Activated CD4-positive, alpha-beta memory T cell treated with anti-CD3 and anti-CD28 coated beads for 36 hours (primary cell): ENCODE measurements at regions not wholly inside any gene's neighbourhood (a gene's known extent, or its start where the extent isn't known, plus 50 kb on each side); places are given as distances from the start of the nearest gene placed in this dataset.
A peak's percentile ranks its signal among the peaks of the same experiment; 100 is the strongest.

ENCODE experiments used
- CTCF ChIA-PET: fragments of 350-600 bp; sonication (Branson Sonifier 250); formaldehyde crosslinking; loops from one replicate; lab custom pipeline; 2021; ENCODE audit warnings: antibody characterized with exemption, inconsistent platforms; lab: Charles Lee
- POLR2A ChIA-PET: fragments of 350-600 bp; sonication (Branson Sonifier 250); formaldehyde crosslinking; loops from one replicate; lab custom pipeline; 2021; ENCODE audit warnings: antibody characterized with exemption; lab: Charles Lee
- DNase-seq: peaks from one replicate; pipeline ENCODE4 v3.0.0-alpha.2; 2020
- H3K27ac Mint-ChIP-seq: one replicate; pipeline ENCODE4 v1.8.0; 2021; ENCODE audit warnings: mixed read lengths
- H3K27me3 Mint-ChIP-seq: one replicate; pipeline ENCODE4 v1.8.0; 2021; ENCODE audit warnings: mixed read lengths
- H3K36me3 Mint-ChIP-seq: one replicate; pipeline ENCODE4 v1.8.0; 2021; ENCODE audit warnings: mixed read lengths
- H3K4me1 Mint-ChIP-seq: one replicate; pipeline ENCODE4 v1.8.0; 2021; ENCODE audit warnings: low read depth, mixed read lengths
- H3K4me3 Mint-ChIP-seq: one replicate; pipeline ENCODE4 v1.8.0; 2021; ENCODE audit warnings: mild to moderate bottlenecking, mixed read lengths
- H3K9me3 Mint-ChIP-seq: one replicate; pipeline ENCODE4 v1.8.0; 2021; ENCODE audit warnings: mixed read lengths
- intact Hi-C: fragments of 100-400 bp; cut with micrococcal nuclease; formaldehyde crosslinking; loops from one replicate; pipeline ENCODE4 v1.15.1; 2023

GRCh38 chr16:80317599-80318037, 223.2 kb upstream of the DYNLRB2 start:
- Mint-ChIP-seq H3K9me3 (no peaks in the 10 kb centered on the region), H3K4me1 (no peaks in the 10 kb centered on the region), H3K27me3 (peaks cover 27% of the 10 kb centered on the region), H3K4me3 (no peak overlapping the region), H3K36me3 (no peaks in the 10 kb centered on the region), H3K27ac (no peak overlapping the region)
- POLR2A ChIA-PET: no interaction called here
- DNase-seq: peak; percentile 10
- intact Hi-C loops: no loop called here
- CTCF ChIA-PET: interaction anchor here (0.5 kb wide), 1 partner anchor 772 kb away, joined by 3 read pairs; no protein-coding TSS in a partner anchor

GRCh38 chr16:80317116-80317515, 223.7 kb upstream of the DYNLRB2 start:
- Mint-ChIP-seq H3K4me1 (no peaks in the 10 kb centered on the region), H3K9me3 (no peaks in the 10 kb centered on the region), H3K27ac (no peak overlapping the region), H3K4me3 (no peak overlapping the region), H3K27me3 (peaks cover 28% of the 10 kb centered on the region), H3K36me3 (no peaks in the 10 kb centered on the region)
- CTCF ChIA-PET: no interaction called here
- DNase-seq: no peak
- intact Hi-C loops: no loop called here
- POLR2A ChIA-PET: no interaction called here

- no peaks in the 10 kb centered on the region for H3K4me1 Mint-ChIP-seq
- H3K4me3 Mint-ChIP-seq: no peak overlapping the region
- H3K36me3 Mint-ChIP-seq: no peaks in the 10 kb centered on the region
- no peaks in the 10 kb centered on the region for H3K9me3 Mint-ChIP-seq
- H3K27me3 Mint-ChIP-seq: peaks cover 22% of the 10 kb centered on the region
- POLR2A ChIA-PET: no interaction called here
- no peak overlapping the region for H3K27ac Mint-ChIP-seq
- DNase-seq: no peak
- intact Hi-C loops: no loop called here
- CTCF ChIA-PET: no interaction called here
Observed at GRCh38 chr16:80314042-80314441, 226.8 kb upstream of the DYNLRB2 start.

GRCh38 chr16:80309178-80309577, 231.6 kb upstream of the DYNLRB2 start:
- intact Hi-C loops: no loop called here
- POLR2A ChIA-PET: no interaction called here
- Mint-ChIP-seq H3K9me3 (no peaks in the 10 kb centered on the region), H3K27me3 (peaks cover 14% of the 10 kb centered on the region), H3K36me3 (no peaks in the 10 kb centered on the region), H3K4me3 (no peak overlapping the region), H3K27ac (no peak overlapping the region), H3K4me1 (no peaks in the 10 kb centered on the region)
- CTCF ChIA-PET: interaction anchor here (0.7 kb wide), 1 partner anchor 154 kb away, joined by 3 read pairs; no protein-coding TSS in a partner anchor
- no peak for DNase-seq

GRCh38 chr16:80305410-80305809, 235.4 kb upstream of the DYNLRB2 start:
- POLR2A ChIA-PET: no interaction called here
- H3K27me3 Mint-ChIP-seq: peaks cover 4% of the 10 kb centered on the region
- H3K9me3 Mint-ChIP-seq: no peaks in the 10 kb centered on the region
- H3K4me3 Mint-ChIP-seq: no peak overlapping the region
- no peak overlapping the region for H3K27ac Mint-ChIP-seq
- no peaks in the 10 kb centered on the region for H3K4me1 Mint-ChIP-seq
- CTCF ChIA-PET: no interaction called here
- no peaks in the 10 kb centered on the region for H3K36me3 Mint-ChIP-seq
- intact Hi-C loops: no loop called here
- DNase-seq: no peak

GRCh38 chr16:80303691-80304090, 237.1 kb upstream of the DYNLRB2 start:
- CTCF ChIA-PET: no interaction called here
- no peak for DNase-seq
- intact Hi-C loops: no loop called here
- peaks cover 4% of the 10 kb centered on the region for H3K27me3 Mint-ChIP-seq
- H3K27ac Mint-ChIP-seq: no peak overlapping the region
- H3K4me1 Mint-ChIP-seq: no peaks in the 10 kb centered on the region
- no peaks in the 10 kb centered on the region for H3K36me3 Mint-ChIP-seq
- POLR2A ChIA-PET: interaction anchor here (0.6 kb wide), 1 partner anchor 791 kb away, joined by 3 read pairs; no protein-coding TSS in a partner anchor
- no peaks in the 10 kb centered on the region for H3K9me3 Mint-ChIP-seq
- H3K4me3 Mint-ChIP-seq: no peak overlapping the region

- DNase-seq: no peak
- Mint-ChIP-seq H3K27ac (no peak overlapping the region), H3K36me3 (no peaks in the 10 kb centered on the region), H3K4me3 (no peak overlapping the region), H3K4me1 (no peaks in the 10 kb centered on the region), H3K27me3 (peaks cover 4% of the 10 kb centered on the region), H3K9me3 (no peaks in the 10 kb centered on the region)
- intact Hi-C loops: no loop called here
- ChIA-PET CTCF (no interaction called here), POLR2A (no interaction called here)
Observed at GRCh38 chr16:80300876-80301275, 239.9 kb upstream of the DYNLRB2 start.

GRCh38 chr16:80300456-80300855, 240.3 kb upstream of the DYNLRB2 start:
- Mint-ChIP-seq H3K36me3 (no peaks in the 10 kb centered on the region), H3K4me1 (no peaks in the 10 kb centered on the region), H3K27me3 (peaks cover 4% of the 10 kb centered on the region), H3K9me3 (no peaks in the 10 kb centered on the region), H3K27ac (no peak overlapping the region), H3K4me3 (no peak overlapping the region)
- ChIA-PET POLR2A (no interaction called here), CTCF (no interaction called here)
- DNase-seq: no peak
- intact Hi-C loops: no loop called here

- ChIA-PET POLR2A (no interaction called here), CTCF (no interaction called here)
- no peaks in the 10 kb centered on the region for H3K9me3 Mint-ChIP-seq
- no peaks in the 10 kb centered on the region for H3K36me3 Mint-ChIP-seq
- H3K4me3 Mint-ChIP-seq: no peak overlapping the region
- no peak for DNase-seq
- no peak overlapping the region for H3K27ac Mint-ChIP-seq
- intact Hi-C loops: no loop called here
- no peaks in the 10 kb centered on the region for H3K4me1 Mint-ChIP-seq
- H3K27me3 Mint-ChIP-seq: peaks cover 3% of the 10 kb centered on the region
Observed at GRCh38 chr16:80299416-80299815, 241.4 kb upstream of the DYNLRB2 start.

GRCh38 chr16:80298676-80299075, 242.1 kb upstream of the DYNLRB2 start:
- ChIA-PET POLR2A (no interaction called here), CTCF (no interaction called here)
- Mint-ChIP-seq H3K36me3 (no peaks in the 10 kb centered on the region), H3K27ac (no peak overlapping the region), H3K27me3 (peaks cover 3% of the 10 kb centered on the region), H3K9me3 (no peaks in the 10 kb centered on the region), H3K4me3 (no peak overlapping the region), H3K4me1 (no peaks in the 10 kb centered on the region)
- intact Hi-C loops: no loop called here
- DNase-seq: no peak

- Mint-ChIP-seq H3K36me3 (no peaks in the 10 kb centered on the region), H3K27me3 (peaks cover 4% of the 10 kb centered on the region), H3K9me3 (no peaks in the 10 kb centered on the region), H3K4me3 (no peak overlapping the region), H3K4me1 (no peaks in the 10 kb centered on the region), H3K27ac (no peak overlapping the region)
- CTCF ChIA-PET: no interaction called here
- DNase-seq: no peak
- intact Hi-C loops: no loop called here
- POLR2A ChIA-PET: no interaction called here
Observed at GRCh38 chr16:80296034-80296433, 244.8 kb upstream of the DYNLRB2 start.

- no peaks in the 10 kb centered on the region for H3K4me1 Mint-ChIP-seq
- CTCF ChIA-PET: no interaction called here
- DNase-seq: no peak
- no peak overlapping the region for H3K4me3 Mint-ChIP-seq
- intact Hi-C loops: no loop called here
- no peaks in the 10 kb centered on the region for H3K9me3 Mint-ChIP-seq
- no peak overlapping the region for H3K27ac Mint-ChIP-seq
- POLR2A ChIA-PET: no interaction called here
- H3K27me3 Mint-ChIP-seq: peaks cover 7% of the 10 kb centered on the region
- no peaks in the 10 kb centered on the region for H3K36me3 Mint-ChIP-seq
Observed at GRCh38 chr16:80294172-80294571, 246.6 kb upstream of the DYNLRB2 start.

- POLR2A ChIA-PET: no interaction called here
- no peak overlapping the region for H3K27ac Mint-ChIP-seq
- no peak for DNase-seq
- H3K27me3 Mint-ChIP-seq: peaks cover 8% of the 10 kb centered on the region
- intact Hi-C loops: no loop called here
- no peaks in the 10 kb centered on the region for H3K9me3 Mint-ChIP-seq
- H3K4me1 Mint-ChIP-seq: no peaks in the 10 kb centered on the region
- no peaks in the 10 kb centered on the region for H3K36me3 Mint-ChIP-seq
- H3K4me3 Mint-ChIP-seq: no peak overlapping the region
- CTCF ChIA-PET: no interaction called here
Observed at GRCh38 chr16:80288616-80289015, 252.2 kb upstream of the DYNLRB2 start.
